GM21526 (cell line): ENCODE measurements at regions not wholly inside any gene's neighbourhood (a gene's known extent, or its start where the extent isn't known, plus 50 kb on each side); places are given as distances from the start of the nearest gene placed in this dataset.

Experiments used
- ATAC-seq: cut with Tn5 transposase; IDR thresholded peaks from one replicate; pipeline ENCODE4 v1.9.1; 2021; ENCODE audit warnings: moderate library complexity; ENCODE audit not compliant: unreplicated experiment, low FRiP score

DNA sequence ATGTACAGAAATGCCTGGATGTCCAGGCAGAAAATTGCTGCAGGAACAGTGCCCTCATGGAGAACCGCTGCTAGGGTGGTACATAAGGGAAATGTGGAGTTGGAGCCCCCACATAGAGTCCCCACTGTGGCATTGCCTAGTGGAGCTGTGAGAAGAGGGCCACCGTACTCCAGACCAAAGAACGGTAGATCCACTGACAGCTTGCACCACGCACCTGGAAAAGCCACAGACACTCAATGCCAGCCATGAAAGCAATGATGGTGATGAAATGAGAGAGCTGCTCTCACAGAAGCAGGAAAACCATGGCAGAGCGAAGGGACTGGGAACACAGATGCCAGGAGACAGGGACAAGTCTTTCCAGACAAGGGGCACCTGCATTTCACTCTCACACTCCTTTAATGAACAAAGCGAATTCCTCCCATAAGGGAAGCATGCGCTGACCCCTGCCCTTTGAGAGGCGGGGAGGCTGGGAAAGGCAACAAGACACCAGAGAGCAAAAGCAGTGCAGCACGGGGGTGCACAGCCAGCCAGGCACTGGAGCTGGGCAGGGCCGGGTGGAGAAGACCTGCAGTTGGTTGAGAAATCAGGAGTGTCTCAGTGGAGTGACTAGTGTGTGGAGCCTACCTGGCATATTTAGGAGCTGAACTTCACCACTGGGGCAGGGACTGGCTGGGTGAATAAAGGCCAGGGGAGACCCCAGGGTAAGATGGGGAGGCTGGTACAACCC lies 1025.2 kb downstream of the TBC1D22A start:
- no peak for ATAC-seq

DNA sequence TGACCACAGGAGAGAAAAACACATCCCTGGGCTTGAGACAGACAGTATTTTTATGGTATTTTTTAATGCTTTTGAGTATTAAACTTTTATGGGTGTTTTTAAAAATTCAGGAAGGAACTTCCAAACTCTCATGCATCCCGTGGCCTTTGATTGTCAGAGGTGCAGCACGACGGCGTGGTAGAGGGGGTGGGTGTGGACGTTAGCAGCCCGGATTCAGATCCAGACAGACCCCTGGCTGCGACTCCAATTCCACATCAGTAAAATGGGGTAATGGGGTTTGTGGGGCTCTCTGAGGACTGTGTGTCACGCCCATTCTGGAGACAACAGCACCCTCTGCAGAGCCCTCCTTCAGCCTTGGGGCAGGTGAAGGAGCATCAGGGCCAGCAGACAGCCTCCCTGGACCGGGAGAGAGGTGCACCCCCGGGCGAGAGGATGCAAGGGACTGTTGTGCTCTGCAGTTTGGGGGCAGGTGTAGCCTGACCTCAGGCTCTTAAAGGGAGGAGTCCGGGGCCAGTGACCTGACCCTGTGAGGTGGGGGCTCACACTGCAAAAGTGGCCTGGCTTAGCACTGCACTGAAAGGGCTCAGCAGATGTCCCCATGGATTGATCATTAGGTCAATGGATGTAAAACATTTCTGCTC lies 1024.3 kb downstream of the TBC1D22A start:
- ATAC-seq = no peak

DNA sequence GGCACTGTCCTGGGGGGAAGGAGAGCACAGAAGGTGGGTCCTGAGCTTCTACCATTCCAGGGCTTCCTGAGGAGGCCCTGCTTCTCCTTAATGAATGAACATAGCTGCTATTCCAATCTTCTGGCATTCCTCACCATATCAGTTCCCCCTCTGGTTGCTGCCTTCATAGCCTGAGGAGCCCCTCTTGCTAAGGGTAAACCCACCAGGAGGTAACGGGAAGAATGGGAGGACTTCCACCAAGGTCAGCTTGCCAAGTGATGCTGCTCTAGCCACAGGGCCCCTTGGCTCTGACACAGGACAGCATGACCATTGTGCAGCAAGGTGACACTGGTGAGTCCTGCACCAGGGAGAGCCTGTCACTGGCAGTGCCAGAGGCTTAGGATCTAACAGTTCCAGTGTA lies 1022.5 kb downstream of the TBC1D22A start:
- ATAC-seq = no peak

DNA sequence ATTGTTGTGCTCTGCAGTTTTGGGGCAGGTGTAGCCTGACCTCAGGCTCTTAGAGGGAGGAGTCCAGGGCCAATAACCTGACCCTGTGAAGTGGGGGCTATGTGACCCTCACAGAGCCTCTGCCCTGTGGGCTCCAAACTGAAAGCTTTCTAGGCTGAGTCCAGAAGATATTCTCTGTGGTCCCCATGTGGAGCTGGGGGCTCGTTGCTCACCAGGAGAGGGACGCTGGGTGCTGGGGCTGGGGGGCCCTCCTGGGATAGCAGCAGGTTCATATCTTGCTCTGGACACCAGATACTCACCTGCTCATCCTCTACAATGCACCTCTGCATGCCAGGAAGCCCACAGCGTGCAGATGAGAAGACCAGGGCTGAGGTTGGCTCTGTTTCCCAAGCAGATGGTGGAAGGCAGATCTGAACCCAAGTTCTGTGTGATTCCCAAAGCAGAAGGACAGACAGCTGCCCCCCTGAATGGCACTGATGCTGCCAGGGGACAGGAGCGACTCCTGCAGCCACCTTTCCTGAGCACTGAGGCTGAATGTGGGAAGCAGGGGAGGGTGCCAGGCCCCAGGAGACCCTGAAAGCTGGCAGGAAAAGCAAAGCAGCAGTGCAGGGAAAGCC lies 1022.0 kb downstream of the TBC1D22A start:
- no peak for ATAC-seq

DNA sequence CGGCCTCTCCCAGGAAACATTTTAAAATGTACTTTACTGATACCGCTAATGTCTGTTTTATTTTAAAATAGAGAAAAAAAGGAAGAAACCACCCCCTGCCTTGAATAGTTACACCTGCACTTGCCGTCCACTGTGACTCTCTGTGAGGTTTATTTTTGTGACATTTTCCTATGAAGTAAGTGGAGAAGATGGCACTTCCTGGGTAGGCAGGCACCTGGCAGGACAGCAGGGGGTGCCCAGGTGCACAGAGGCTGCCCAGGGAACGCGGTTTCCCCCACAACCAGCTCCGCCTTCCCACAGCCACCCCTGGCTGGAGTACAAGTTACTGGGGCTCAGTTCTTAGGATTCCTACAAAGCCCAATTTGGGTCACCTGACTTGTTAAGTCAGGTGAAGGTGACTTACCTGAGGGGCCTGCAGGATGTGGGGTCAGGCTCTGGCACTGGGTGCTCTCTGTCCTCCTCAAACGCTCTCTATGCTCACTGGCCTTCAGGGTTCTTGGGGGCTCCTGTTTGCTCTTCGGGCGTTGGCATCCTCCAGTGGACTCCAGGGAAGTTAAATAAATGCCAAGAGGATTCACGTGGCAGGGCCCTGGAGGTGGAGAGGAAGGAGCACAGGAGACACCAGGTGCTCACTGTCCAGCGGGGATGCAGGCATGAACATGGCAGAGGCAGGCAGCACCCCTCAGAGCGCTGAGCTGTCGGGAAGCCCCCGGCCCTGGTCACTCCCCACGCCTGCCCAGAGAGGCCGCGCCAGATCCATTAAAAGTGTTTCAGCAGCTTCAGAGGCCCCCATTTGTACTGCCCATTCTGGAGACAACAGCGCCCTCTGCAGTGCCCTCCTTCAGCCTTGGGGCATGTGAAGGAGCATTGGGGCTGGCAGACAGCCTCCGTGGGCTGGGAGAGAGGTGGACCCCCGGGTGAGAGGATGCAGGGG lies 1021.2 kb downstream of the TBC1D22A start:
- ATAC-seq = no peak

DNA sequence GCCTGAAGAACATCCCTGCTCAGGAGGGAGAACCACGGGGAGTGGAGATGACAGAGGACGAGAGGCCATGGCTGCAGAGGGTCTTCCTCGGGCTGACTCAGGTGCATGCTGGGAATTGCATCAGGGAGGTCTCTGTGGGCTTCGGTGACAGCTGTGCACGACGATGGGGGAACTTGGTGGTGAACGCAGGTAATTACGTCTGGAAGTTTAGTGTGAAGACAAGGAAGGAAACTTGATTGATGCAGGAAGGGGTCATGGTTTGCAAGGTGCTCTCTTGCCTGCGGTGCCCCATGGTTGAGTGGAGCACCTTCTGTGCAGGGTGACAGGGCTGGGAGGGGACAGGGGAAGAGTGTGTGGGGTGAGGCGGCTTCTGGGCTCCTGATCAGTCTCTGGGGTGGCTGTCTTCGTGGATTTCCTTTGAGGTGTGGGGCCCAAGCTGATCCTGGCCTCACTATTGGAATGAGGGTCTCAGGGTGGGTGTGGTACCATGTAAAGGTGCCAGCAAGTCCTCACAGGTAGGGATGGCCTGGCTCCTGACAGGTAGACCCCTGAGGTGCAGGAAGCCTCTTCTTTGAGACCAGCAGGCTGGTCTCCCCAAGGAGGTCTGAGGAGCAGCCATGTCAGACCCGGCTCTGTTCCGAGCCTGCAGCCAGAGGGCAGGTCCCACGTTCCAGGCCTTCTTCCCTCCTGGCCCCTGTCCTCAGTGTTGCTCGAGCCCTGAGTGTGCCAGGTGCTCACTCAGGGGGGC lies 1020.1 kb downstream of the TBC1D22A start:
- no peak for ATAC-seq

DNA sequence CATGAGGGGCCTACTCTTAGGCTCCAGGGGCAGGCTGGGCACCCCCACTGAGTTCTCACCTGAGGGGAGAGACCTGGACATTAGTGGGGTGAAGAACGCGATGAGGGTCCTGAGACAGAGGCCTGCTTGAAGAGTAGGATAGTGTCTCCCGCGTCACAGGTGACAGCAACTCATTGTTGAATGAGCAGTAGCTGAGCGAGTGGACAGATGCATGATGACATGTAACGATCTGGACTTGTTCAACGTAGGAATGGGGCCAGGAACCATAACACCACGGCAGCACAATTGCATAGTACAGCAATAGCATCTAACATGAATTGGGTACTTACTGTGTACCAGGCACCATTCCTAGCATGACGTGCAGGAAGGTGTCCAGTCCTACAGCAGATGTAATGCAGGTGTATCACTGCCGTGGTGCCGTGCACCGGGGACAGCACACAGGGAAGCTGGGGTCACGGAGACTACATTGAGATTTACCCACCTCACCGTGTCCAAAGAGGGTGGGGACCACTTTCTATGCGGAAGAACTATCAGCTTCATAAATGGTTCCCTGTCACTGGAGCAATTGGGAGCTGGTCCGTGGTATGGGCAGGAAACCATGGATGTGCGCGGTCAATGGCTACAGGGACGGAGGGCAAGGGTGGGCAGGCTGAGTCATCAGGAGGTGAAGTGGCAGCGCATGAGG lies 1019.1 kb downstream of the TBC1D22A start:
- ATAC-seq = no peak

DNA sequence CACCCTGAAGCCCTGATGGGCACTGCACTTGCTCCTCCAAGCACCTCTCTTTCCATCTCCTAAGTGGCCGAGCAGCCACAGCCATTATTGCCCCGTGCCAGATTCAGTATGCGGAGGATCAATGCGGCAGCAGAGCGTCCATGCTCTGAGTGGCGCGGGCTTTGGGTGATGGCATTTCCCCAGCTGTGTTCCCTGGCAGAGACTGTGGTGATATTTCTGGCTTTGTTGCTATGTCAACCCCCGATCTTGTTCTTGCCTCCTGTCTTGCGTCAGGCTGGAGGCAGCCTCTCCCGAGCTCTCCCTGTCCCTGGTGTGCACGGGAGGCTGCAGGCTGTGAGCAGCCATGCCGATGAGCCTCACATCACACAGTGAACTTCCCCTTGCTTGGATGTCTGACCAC lies 1018.6 kb downstream of the TBC1D22A start:
- ATAC-seq = no peak

DNA sequence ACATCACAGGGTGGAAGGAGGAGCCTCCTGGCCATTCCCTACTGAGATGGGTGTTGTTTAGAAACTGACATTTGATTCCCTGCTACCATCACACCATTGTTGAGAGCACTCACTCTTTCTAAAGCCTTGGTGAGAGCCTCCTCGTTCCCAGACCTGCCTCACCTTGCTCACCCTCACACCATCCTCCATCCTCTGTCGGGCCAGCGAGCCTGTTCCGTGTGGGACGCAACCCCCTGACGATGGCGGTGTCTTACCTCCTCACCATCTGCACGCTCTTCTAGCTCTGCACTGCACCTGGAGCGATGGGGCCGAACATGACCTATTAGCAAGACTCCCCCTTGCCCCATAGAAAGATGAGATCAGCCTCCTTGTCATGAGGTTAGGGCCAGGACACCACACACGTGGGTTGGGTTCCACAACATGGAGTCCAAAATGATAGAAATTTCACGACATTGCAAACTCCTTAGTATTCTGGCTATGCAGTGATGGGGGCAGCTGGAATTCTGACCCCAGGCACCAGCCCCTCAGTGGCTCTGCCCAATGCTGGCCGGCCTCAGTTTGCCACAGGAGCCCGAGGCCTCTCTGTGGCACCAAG lies 1017.9 kb downstream of the TBC1D22A start:
- ATAC-seq = no peak

DNA sequence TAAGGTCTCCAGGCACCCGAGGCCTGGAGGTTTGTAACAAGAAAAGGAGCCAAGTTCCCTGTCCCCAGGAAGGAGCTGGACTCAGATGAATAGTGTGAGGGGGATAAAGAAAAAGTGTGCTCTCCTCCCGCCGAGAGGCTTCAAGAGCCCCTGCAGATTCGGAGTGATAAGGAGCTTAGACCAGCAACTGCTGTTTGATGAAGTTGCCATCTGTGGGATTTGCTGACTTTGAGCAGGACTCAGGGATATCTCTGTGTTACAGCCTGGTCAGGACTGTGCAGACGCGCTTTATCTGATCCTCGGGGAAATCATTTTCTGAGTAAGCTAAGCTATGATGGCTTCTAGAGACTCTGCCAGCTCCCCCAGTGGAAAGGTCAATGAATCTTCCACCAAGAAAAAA lies 1017.0 kb downstream of the TBC1D22A start:
- no peak for ATAC-seq

DNA sequence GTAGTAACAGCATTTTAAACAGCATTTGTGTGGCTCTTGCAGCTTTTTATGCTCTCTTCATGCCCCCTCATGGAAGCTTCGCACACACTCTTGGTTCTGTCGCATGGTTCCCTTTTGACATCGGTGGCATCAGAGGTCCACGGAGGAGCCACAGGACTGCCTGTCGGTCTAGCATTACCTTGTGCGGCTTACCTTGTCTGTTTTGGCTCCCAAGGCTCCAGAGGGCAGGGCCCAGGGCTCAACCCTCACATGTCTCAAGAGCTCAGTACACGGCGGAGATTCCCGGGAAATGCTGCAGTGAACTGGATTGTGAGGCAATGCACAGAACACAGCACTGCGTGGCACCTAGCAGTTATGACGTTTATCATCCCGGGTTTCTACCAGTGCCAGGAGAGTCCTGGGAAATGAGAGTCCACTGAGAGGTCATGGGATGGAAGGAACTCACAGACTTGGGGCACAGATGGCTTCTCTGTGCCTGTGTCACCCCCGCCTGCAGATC lies 1015.8 kb downstream of the TBC1D22A start:
- ATAC-seq = no peak

DNA sequence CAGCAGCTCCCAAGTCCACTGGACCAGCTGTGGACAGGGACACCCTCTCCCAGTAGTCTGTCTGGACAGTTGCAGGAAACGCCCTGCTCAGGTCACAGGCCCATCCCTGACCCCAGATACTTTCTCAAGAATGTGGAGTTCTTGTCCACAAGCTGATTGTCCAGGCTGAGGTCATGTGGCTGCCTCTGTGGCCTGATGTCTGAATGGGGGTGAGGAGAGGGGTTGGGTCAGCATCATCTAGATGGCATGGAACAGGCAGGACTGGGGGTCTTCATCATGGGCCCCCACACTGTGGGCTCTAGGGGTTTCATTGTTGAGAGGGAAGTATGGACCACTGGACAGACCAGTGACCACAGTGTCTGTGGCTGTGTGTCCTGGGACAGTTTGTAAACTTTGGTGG lies 1015.0 kb downstream of the TBC1D22A start:
- ATAC-seq = no peak

DNA sequence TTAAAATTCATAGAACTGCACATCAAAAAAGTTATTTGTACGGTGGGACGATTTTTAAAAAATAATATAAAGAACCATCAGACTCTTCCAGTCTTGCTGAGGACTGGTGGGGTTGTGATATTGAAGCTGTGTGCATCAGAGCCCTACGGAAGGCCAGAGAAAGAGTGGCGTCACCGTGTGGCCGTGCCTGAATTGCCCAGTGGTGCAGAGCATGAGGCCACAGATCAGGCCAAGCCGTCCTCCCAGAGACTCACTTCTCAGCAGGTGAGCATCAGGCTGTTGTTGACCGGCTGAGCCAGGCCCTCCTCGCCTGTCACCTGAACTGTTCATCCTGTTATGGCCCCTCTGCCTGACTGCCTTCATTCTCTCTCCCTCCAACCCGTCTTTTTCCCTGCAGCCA lies 1013.9 kb downstream of the TBC1D22A start:
- ATAC-seq = no peak

DNA sequence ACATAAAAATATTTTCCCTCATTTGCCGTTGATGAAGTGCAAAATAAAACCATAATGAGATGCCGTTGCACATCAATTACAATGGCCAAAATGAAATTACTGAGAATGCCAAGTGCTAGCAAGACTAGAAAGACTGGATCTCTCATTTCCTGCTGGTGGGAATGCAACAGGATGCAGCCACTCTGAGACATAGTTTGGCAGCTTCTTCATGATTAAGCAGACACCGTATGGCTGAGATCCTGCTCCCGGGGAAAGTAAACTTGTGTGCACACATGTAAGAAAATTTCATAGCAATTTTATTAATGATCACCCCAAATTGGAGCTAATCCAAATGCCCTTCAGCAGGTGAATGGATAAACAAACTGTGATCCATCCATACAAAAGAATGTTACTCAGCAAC lies 1013.2 kb downstream of the TBC1D22A start:
- ATAC-seq = no peak

DNA sequence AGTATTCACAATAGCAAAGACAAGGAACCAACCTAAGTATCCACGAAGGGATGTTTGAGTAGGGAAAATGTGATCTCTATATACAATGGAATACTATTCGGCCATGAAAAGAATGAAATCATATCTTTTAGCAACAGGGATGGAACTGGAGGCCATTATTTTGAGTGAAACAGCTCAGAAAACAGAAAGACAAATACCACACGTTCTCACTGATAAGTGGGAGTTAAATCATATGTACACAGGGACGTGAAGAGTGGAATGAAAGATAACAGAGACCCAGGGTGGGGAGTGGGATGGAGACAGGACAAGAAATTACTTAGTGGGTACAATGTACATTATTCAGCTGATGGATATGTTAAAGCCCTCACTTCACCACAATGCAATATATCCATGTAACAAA lies 1012.7 kb downstream of the TBC1D22A start:
- no peak for ATAC-seq

DNA sequence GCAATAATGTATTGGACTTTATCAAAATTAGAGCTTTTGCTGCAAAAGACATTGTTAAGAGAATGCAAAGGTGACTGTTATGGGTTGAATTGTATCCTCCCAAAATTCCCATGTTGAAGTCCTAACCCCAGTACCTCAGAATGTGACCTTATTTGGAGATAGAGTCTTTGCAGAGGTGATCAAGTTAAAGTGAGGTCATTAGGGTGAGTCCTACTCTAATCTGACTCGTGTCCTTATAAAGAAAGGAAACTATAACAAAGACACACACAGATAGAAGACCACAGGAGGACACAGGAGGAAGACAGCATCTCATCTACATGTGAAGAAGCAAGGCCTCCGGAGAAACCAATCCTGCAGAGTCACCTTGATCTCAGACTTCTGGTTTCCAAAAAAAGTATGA lies 1011.2 kb downstream of the TBC1D22A start:
- no peak for ATAC-seq

DNA sequence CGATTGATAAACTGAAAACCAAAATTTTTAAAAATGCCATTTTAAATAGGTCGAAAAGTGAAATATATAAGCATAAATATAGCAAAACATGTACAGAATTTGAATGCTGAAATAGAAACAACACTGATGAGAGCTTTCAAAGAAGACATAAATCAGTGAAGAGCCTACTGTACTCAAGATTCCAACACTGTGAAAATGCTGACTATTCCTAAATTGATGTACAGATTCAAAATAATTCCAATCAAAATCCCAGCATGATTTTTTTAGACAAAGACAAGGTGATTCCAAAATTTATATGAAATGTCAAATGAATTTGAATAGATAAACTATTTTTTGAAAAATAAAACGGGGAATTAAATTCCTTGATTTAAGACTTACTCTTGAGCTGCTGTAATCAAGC lies 1010.4 kb downstream of the TBC1D22A start:
- no peak for ATAC-seq

DNA sequence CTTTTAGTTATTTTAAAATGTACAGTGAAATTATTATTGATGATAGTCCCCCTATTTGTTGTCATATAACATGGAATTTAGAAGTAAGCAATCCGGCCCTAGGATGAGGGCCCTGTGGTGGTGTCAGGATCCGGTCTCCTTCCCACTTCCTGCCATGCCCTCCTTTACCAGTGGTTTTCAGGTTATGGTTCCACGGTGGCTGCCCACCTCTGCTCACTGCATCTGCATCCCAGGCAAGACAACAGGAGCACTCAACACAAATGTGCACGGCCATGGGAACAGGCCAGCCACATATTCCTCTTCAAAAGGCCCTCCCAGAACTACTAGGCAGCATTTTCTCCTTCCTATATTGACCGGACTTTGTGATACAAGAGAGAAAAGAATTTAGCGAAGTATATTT lies 1007.2 kb downstream of the TBC1D22A start:
- no peak for ATAC-seq

DNA sequence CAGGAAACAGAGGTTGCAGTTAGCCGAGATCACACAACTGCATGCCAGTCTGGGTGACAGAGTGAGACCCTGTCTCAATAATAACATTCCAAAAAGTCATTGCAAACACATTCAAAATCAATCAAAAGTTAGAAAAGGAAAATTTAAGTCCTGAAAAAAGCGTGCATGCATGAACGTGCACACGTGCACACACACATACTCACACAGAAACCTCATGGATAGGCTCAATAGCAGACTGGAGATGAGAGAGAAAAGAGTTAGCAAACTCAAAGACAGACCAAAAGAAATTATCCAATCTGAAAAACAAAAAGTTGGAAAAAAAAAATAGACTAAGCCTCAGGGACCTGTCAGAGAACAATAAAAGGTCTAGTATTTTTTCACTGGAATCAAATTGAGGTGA lies 1005.6 kb downstream of the TBC1D22A start:
- ATAC-seq = no peak
